CD4-positive, alpha-beta T cell treated with Interleukin-6 for 4 hours (primary cell): ENCODE measurements at regions not wholly inside any gene's neighbourhood (a gene's known extent, or its start where the extent isn't known, plus 50 kb on each side); places are given as distances from the start of the nearest gene placed in this dataset.

Experiments used
- DNase-seq: peaks from one replicate; pipeline ENCODE4 v3.0.0-alpha.2; 2020; ENCODE audit warnings: mixed read lengths

- DNase-seq: no peak
Measured at GRCh38 chr22:48742556-48743343, 1084.9 kb downstream of the BRD1 start.

DNA sequence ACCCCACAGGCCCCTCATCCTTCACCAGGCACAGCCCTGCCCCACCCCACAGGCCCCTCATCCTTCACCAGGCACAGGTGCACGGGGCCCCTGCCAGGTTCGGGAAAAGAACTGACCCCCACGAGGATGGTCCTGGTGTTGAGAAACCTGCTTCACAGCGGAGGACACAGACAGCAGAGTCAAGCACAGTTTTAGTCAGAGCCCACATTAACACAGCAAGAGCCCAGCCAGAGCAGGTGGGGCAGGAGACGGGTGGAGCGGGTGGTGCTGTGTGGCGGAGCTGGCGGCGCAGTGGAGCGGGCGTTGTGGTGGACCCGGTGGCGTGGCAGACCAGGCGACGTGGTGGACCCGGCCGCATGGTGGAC is 1085.5 kb downstream of the BRD1 start:
- no peak for DNase-seq

DNA sequence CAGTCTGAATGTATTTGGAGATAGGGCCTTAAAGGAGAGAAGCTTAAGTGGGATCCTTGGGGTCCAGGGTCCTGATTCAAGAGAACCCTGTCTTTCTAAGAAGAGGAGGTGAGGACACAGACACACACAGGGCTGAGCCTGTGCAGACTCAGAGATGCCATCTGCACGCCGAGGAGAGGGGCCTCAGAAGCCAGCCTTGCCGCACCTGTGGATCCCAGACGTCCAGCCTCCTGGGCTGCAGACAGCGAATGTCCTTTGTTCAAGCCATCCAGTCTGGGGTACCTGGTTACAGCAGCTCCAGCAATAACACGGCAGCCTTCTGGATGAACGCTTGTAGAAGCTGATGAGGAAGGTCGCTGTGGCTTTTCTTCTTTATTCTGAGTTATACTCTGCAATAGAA is 1086.1 kb downstream of the BRD1 start:
- DNase-seq: no peak

- DNase-seq: no peak
Measured at GRCh38 chr22:48740731-48741405, 1086.8 kb downstream of the BRD1 start.

- DNase-seq: no peak
Measured at GRCh38 chr22:48740086-48740730, 1087.5 kb downstream of the BRD1 start.

DNA sequence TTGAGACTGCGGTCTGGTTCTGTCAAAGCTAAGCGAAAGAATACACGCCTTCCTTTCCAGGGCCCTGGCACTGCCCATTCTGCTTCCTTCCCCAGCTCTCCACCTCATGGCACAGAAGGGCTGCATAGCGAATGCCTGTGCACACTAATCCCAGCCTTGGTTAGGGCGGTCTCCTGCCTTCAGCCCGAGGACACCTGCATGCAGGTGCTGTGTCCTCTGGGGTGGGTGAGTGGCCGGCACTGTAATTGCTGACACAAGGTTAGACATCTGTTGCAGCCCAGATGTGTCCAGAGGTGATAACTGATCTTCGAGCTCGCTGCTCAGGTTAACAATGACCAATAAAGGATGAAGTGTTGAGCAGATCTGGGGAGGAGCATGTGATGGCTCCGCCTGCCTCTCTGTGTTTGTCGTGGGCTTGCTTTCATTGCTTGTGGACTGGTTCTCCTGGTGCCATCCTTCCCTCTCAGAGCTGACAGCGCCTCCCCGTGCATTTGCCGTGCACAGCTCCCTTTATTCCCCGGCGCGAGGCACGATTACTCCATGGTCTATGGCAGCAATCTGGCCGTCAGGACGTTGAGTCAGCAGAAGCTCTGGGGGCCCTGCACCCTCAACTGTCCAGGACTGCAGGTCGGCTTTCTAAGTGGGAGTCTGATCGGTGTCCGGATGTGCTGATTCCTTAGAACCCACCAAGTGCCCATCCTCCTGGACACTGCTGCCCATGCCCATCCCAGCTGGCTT is 1088.2 kb downstream of the BRD1 start:
- DNase-seq: no peak

GRCh38 chr22:48738204-48738980 is 1089.3 kb downstream of the BRD1 start:
- DNase-seq: no peak

DNA sequence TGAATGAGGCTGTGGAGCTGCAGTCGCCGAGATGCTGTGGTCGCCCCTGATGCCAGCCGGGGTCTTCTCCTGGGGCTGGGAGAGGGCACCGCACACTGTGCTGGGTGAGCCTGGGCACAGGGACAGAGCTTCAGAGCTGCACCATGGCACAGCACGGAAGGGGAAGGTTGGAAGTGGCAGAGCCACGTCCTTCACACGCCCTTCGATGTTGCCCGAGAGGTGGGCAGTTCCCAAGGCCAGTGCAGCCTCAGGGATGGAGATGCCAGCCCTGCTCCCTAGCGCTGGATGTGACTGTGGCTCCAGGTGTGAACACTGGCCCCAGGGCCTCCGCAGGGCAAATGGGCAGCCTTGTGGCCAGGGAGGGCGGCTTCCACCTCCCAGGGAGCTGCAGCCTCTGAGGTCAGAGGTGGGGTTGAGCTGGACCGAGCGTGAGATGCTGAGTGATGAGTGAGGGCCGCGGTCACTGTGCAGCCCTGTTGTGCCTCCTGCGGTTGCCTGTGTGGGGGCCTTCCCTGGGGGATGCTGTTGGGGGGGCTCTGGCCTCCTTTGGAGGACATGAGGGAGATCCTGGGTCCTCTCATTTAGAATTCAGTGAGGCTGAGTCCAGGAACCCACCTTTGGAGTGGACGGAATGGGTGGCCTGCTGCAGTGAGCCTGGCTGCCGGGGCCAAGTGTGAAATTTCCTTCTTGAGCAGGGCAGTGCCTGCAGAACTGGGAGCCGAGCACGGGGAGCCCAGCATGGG is 1090.0 kb downstream of the BRD1 start:
- no peak for DNase-seq

- no peak for DNase-seq
Measured at GRCh38 chr22:48736593-48737460, 1090.8 kb downstream of the BRD1 start.

- DNase-seq: no peak
Measured at GRCh38 chr22:48734961-48735360, 1092.7 kb downstream of the BRD1 start.

DNA sequence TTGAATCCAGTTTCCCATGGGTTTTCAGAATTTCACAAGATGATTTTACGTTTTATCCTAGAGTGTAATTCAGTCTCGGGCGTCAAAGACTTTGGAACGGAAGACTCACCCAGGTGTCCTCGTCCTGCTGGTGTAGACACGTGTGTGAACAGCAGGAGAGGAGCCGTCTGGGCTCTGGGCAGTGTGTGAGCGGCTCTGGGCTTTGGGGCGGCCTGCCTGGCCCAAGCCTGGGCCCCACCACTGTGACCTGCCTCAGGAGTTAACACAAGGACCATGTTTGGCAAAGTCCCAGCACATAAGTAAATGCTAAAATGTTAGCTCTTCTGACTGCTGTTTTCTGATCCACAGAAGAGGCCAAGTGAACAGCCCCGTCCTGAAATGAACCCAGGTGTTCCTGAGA is 1093.3 kb downstream of the BRD1 start:
- DNase-seq: no peak

DNA sequence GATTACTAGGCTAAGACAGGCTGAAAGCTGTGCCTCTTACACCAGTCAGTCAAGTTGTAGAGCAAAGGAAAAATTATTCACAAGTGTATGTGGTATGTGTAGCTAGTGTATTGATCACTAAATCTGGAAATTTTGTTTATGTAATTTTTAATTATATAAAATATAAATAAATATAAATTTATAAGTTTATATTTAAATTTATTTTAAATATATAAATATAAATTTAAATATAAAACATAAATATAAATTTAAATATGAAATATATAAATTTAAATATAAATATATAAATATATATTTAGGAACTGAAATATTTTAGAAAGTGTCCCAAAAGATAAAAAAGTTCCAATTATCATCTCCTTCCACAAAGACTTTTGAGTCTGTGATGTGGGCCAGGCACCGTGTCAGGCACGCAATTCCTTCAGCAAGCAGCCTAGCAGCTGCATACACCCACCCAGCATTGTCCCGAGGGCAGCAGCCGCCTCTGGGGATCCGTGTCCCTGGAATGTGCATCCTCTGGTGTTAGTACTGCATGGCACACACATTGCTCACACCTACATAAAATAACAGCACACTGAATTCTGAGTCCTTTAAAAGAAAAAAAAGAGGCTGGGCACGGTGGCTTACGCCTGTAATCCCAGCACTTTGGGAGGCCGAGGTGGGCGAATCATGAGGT is 1098.0 kb downstream of the BRD1 start:
- DNase-seq: no peak

DNA sequence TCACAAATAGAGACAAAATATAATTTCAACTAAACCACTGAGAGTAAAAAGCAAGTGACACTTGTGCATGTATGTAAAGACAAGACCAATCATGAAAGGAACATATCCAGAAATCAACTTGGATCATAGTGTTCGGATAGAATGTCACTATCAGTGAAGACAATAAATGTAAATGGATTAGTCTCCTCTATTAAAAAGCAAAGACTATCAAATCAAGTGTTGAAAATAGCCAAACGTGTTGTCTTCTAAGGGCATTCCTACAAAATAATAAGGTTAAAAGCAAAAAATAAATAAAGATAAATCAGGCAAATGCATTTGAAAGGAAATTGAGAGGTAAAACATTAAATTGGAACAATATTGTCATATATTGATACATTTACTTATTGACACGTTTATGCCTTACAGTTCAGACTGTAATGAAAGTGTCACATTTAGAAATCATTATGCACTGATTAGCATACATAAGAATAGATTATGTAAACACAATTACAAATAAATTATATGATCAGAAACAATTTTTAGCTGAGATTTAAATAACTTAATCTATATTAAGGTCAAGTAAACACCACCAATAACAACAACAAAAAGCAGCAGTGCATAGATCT is 1100.1 kb downstream of the BRD1 start:
- no peak for DNase-seq

DNA sequence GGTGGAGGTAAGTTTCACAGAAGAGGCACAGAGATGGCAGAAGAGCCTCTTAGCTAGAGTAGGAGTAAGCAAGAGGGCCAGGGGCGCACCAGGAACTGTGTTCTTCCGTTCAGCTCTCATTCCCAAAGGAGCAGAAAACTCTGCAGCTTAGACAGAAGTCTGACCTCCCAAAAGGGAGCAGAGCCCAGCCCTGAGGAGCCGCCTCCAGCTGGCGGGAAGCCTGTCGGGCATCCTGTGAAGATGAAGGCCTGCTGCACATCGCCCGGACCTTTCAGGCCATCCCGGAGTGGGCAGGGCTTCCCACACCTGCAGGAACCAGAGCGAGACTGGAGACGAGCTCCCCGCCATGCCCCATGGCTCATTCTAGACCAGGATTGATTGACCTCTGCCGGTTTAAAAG is 1102.8 kb downstream of the BRD1 start:
- no peak for DNase-seq

GRCh38 chr22:48722661-48723060 is 1105.0 kb downstream of the BRD1 start:
- DNase-seq: no peak

GRCh38 chr22:48721395-48721669 is 1106.3 kb downstream of the BRD1 start:
- no peak for DNase-seq

DNA sequence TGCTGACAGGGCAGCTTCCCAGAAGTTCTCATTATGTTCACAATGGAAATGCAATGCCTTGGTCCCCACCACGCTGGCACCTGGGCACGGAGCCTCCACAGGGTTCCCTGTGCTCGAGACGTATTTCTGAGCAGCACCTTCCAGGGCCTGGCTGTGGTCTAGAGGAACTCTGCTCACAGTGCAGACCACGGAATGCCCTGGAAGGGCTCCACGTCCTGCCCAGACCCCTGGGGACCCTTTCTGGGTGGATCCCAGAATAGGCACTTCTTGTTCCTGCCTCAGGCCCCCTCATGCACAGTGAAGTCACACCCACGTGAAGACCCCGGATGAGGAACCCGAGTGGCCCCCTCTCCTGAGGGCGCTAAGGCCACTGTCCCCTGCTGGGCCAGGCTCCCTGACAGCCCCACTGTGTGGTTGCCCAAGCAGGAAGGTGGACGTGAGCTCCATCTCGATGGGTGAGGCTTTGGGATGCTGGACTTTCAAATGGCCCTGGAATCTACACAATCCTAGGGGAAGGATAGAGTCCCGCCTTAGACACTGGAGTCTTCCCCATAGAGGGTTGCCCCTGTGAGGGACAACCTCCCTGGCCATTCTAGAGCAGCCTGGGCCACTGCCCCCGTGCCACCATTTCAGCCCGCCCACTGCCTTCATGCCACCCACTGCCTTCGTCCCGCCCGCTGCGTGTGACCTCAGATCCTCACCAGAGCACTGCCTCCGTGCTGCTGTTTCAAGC is 1106.8 kb downstream of the BRD1 start:
- no peak for DNase-seq

GRCh38 chr22:48719978-48720661 is 1107.6 kb downstream of the BRD1 start:
- no peak for DNase-seq
